GM12878 (cell line): ENCODE measurements at regions not wholly inside any gene's neighbourhood (a gene's known extent, or its start where the extent isn't known, plus 50 kb on each side); places are given as distances from the start of the nearest gene placed in this dataset.
A peak's percentile ranks its signal among the peaks of the same experiment; 100 is the strongest.

Experiments used
- ATAC-seq: fragments of 200-7000 bp; cut with Tn5 transposase; 3 replicates; pipeline ENCODE4 v1.9.1; 2020; ENCODE audit warnings: mild to moderate bottlenecking, moderate library complexity
- BruUV-seq: library from RNA; stranded (reverse); fragments of 400-500 nt; replicated peaks from 2 replicates; lab custom pipeline; 2021; lab: Mats Ljungman, UMichigan
- CTCF ChIA-PET: fragments of 300-600 bp; sonication (Branson Sonifier 250); formaldehyde crosslinking; extraction: SDS; loops from one replicate; lab custom pipeline; 2021; ENCODE audit warnings: inconsistent platforms; lab: Yijun Ruan, JAX
- POLR2A ChIA-PET: fragments of 350-600 bp; formaldehyde crosslinking; extraction: SDS; loops from one replicate; lab custom pipeline; 2021; ENCODE audit warnings: inconsistent platforms; lab: Charles Lee
- RAD21 ChIA-PET: fragments of 300-600 bp; sonication (Branson Sonifier 250); formaldehyde crosslinking; loops from one replicate; lab custom pipeline; 2023; ENCODE audit warnings: antibody characterized with exemption; ENCODE audit not compliant: unreplicated experiment; lab: Charles Lee
- SMC1A ChIA-PET: fragments of 300-600 bp; sonication (Branson Sonifier 250); formaldehyde crosslinking; loops from one replicate; lab custom pipeline; 2023; ENCODE audit not compliant: unreplicated experiment, uncharacterized antibody; lab: Charles Lee
- DNase-seq: peaks from one replicate; pipeline ENCODE4 v3.0.0-alpha.2; 2011; ENCODE audit warnings: low read depth, low spot score
- FAIRE-seq: peaks from 3 replicates; lab custom pipeline; 2011; peaks lifted over from hg19 to GRCh38; lab: Jason Lieb, UNC
- H2AFZ ChIP-seq: 2 replicates; pipeline ENCODE4 v1.6.0; 2011; ENCODE audit warnings: low read depth, low read length, control low read depth; ENCODE audit not compliant: control insufficient read depth
- H3K27ac ChIP-seq: 2 replicates; pipeline ENCODE4 v1.5.1; 2011; ENCODE audit warnings: control low read depth; ENCODE audit not compliant: control insufficient read depth, insufficient read depth
- H3K27me3 ChIP-seq, 2 experiments: replicated peaks in 1 of 2; 2 replicates each; pipeline versions ENCODE4 v1.6.0 to v1.6.1; 2011; ENCODE audit warnings: low read length in 1 of 2; ENCODE audit not compliant: control insufficient read depth in 2 of 2, insufficient read depth in 2 of 2
- H3K36me3 ChIP-seq, 2 experiments: 2 replicates each; pipeline ENCODE4 v1.5.1; 2011; ENCODE audit warnings: low read length in 1 of 2; ENCODE audit not compliant: control insufficient read depth in 2 of 2, insufficient read depth in 2 of 2
- H3K4me1 ChIP-seq: 2 replicates; pipeline ENCODE4 v1.6.1; 2011; ENCODE audit warnings: mild to moderate bottlenecking, low read length, moderate library complexity, mixed read lengths; ENCODE audit not compliant: control insufficient read depth, insufficient read depth
- H3K4me2 ChIP-seq: 2 replicates; pipeline ENCODE4 v1.6.0; 2011; ENCODE audit warnings: control low read depth; ENCODE audit not compliant: control insufficient read depth, insufficient read depth
- H3K4me3 ChIP-seq: fragments of 200-600 bp; sonication (generic); 2 replicates; pipeline ENCODE4 v1.5.1; 2016
- H3K79me2 ChIP-seq: 2 replicates; pipeline ENCODE4 v1.6.0; 2011; ENCODE audit warnings: low read length; ENCODE audit not compliant: control insufficient read depth, insufficient read depth
- H3K9ac ChIP-seq: 2 replicates; pipeline ENCODE4 v1.8.0; 2011; ENCODE audit warnings: low read length, control low read depth, mixed read lengths; ENCODE audit not compliant: control insufficient read depth, insufficient read depth
- H3K9me3 ChIP-seq: replicated peaks from 3 replicates; pipeline ENCODE4 v1.5.1; 2011; ENCODE audit warnings: mild to moderate bottlenecking, low read length; ENCODE audit not compliant: control insufficient read depth, insufficient read depth
- H4K20me1 ChIP-seq: 2 replicates; pipeline ENCODE4 v1.6.0; 2011; ENCODE audit not compliant: control insufficient read depth, insufficient read depth
- BRCA1 ChIP-seq: IDR thresholded peaks from 2 replicates; pipeline ENCODE4 v1.6.1; 2011; ENCODE audit warnings: low read depth, low read length, improper control_type of control experiment
- EED ChIP-seq: sonication (generic); IDR thresholded peaks from 2 replicates; pipeline ENCODE4 v1.6.1; 2016; ENCODE audit warnings: antibody characterized with exemption, low read depth
- ESRRA ChIP-seq: IDR thresholded peaks from 2 replicates; pipeline ENCODE4 v1.6.1; 2012; ENCODE audit warnings: mild to moderate bottlenecking, low read length, improper control_type of control experiment
- GABPA ChIP-seq: IDR thresholded peaks from 2 replicates; pipeline ENCODE4 v1.6.1; 2014; ENCODE audit warnings: antibody characterized with exemption, low read depth, mild to moderate bottlenecking, inconsistent platforms
- HSF1 ChIP-seq: fragments of 150-350 bp; IDR thresholded peaks from 2 replicates; pipeline ENCODE4 v1.6.1; 2014; ENCODE audit warnings: mild to moderate bottlenecking, low read depth, low read length
- IRF3 ChIP-seq: fragments of 450-650 bp; IDR thresholded peaks from 2 replicates; pipeline ENCODE4 v1.6.1; 2014; ENCODE audit warnings: mild to moderate bottlenecking
- JUND ChIP-seq: IDR thresholded peaks from 2 replicates; pipeline ENCODE4 v1.6.1; 2012; ENCODE audit warnings: low read depth, mild to moderate bottlenecking, low read length, improper control_type of control experiment, moderate library complexity
- MLLT1 ChIP-seq: fragments of 450-650 bp; IDR thresholded peaks from 2 replicates; pipeline ENCODE4 v1.6.1; 2016; ENCODE audit warnings: mild to moderate bottlenecking
- MTA2 ChIP-seq: fragments of 450-650 bp; IDR thresholded peaks from 2 replicates; pipeline ENCODE4 v1.6.1; 2016; ENCODE audit warnings: low read depth, mild to moderate bottlenecking, moderate library complexity
- NFIC ChIP-seq: IDR thresholded peaks from 2 replicates; pipeline ENCODE4 v1.6.1; 2012; ENCODE audit warnings: low read depth, mild to moderate bottlenecking, inconsistent platforms, low read length, moderate library complexity
- NR2F1 ChIP-seq: fragments of 450-650 bp; conservative IDR thresholded peaks from 2 replicates; pipeline ENCODE4 v1.6.1; 2017; ENCODE audit warnings: mild to moderate bottlenecking
- POLR2AphosphoS2 ChIP-seq: IDR thresholded peaks from 2 replicates; pipeline ENCODE4 v1.6.1; 2011; ENCODE audit warnings: low read depth, mild to moderate bottlenecking, low read length, improper control_type of control experiment, moderate library complexity
- RELA ChIP-seq: fragments of 450-650 bp; IDR thresholded peaks from 2 replicates; pipeline ENCODE4 v1.8.0; 2014; ENCODE audit warnings: borderline replicate concordance; ENCODE audit not compliant: partially characterized antibody
- SREBF2 ChIP-seq: IDR thresholded peaks from 2 replicates; pipeline ENCODE4 v1.6.1; 2012; ENCODE audit warnings: mild to moderate bottlenecking, low read length
- STAT3 ChIP-seq: IDR thresholded peaks from 2 replicates; pipeline ENCODE4 v1.6.1; 2011; ENCODE audit warnings: low read depth, low read length, improper control_type of control experiment
- TBL1XR1 ChIP-seq: IDR thresholded peaks from 2 replicates; pipeline ENCODE4 v1.6.1; 2012; ENCODE audit warnings: low read depth, low read length, improper control_type of control experiment
- ZBTB33 ChIP-seq: fragments of 450-650 bp; IDR thresholded peaks from 2 replicates; pipeline ENCODE4 v1.6.1; 2017; ENCODE audit warnings: mild to moderate bottlenecking
- WGBS: methylation state at CpG from one replicate; pipeline ENCODE4 v1.1.6; 2016; ENCODE audit warnings: low lambda C conversion rate; ENCODE audit not compliant: insufficient replicate concordance, insufficient coverage; ENCODE audit errors: missing lambda C conversion rate; 5-methylcytosine and 5-hydroxymethylcytosine counted together
- in situ Hi-C: fragments of 300-500 bp; cut with MboI; formaldehyde crosslinking; loops from 9 replicates; pipeline ENCODE4 v1.14.3; 2018; ENCODE audit warnings: mixed read lengths
- intact Hi-C: fragments of 100-400 bp; cut with micrococcal nuclease; formaldehyde crosslinking; loops from one replicate; pipeline ENCODE4 v1.14.2; 2022; ENCODE audit not compliant: unreplicated experiment

- no peak for TF ChIP-seq JUND
- TF ChIP-seq TBL1XR1 = no peak
- no peak for TF ChIP-seq ZBTB33
- TF ChIP-seq SREBF2 = no peak
- peak; percentile 63; the same call in 1 of the 2 replicates for TF ChIP-seq MTA2
Observed at GRCh38 chr3:106068795-106069194, 200.0 kb upstream of the CBLB start (continued).

GRCh38 chr3:106070187-106070586 is 201.4 kb upstream of the CBLB start:
- Histone ChIP-seq H3K9ac (no peak overlapping the region), H3K4me3 (no peak overlapping the region), H3K36me3 (no peaks in the 10 kb centered on the region), H3K9me3 (no peaks in the 10 kb centered on the region; the same call in none of the 3 replicates), H3K4me2 (no peak overlapping the region), H3K27ac (no peak overlapping the region), H3K27me3 (no peaks in the 10 kb centered on the region), H4K20me1 (no peaks in the 10 kb centered on the region)
- intact Hi-C loops (no loop called here), in situ Hi-C loops (no loop called here)
- RAD21 ChIA-PET = no interaction called here
- POLR2A ChIA-PET = no interaction called here
- DNase-seq (no peak), ATAC-seq (no peak)
- SMC1A ChIA-PET = no interaction called here
- BruUV-seq = no TSS peak
- 85% methylated on average over 3 of the region's 3 CpGs for WGBS
- CTCF ChIA-PET = no interaction called here
- TF ChIP-seq BRCA1 = no peak
- no peak for TF ChIP-seq ESRRA
- TF ChIP-seq IRF3 = no peak
- TF ChIP-seq GABPA = no peak
- no peak for TF ChIP-seq STAT3
- TF ChIP-seq NR2F1 = no peak
- no peak for TF ChIP-seq NFIC
- no peak for TF ChIP-seq RELA
- no peak for TF ChIP-seq MLLT1
- TF ChIP-seq POLR2AphosphoS2 = no peak
- TF ChIP-seq HSF1 = no peak
- TF ChIP-seq EED = no peak
- TF ChIP-seq, all 136 proteins: peak for 0
- Histone ChIP-seq H3K79me2 (no peaks in the 10 kb centered on the region), H2AFZ (no peak overlapping the region), H3K4me1 (no peaks in the 10 kb centered on the region)
- FAIRE-seq = no peak
